Kidney (tissue), 13 donors: ENCODE measurements at regions not wholly inside any gene's neighbourhood (a gene's known extent, or its start where the extent isn't known, plus 50 kb on each side); places are given as distances from the start of the nearest gene placed in this dataset.
A peak's percentile ranks its signal among the peaks of the same experiment; 100 is the strongest.

Experiments
- DNase-seq, 5 donors: peaks; one replicate each; pipeline ENCODE4 v3.0.0-alpha.2; 2013 to 2020
- FAIRE-seq: peaks from 2 replicates; lab custom pipeline; 2012; peaks lifted over from hg19 to GRCh38; lab: Jason Lieb, UNC
- H3K27ac ChIP-seq, 2 donors: one replicate each; pipeline ENCODE4 v1.7.0; 2013; ENCODE audit warnings: low read depth in 2 of 2, low read length in 2 of 2, inconsistent platforms in 1 of 2
- H3K27me3 ChIP-seq: one replicate; pipeline ENCODE4 v1.7.1; 2013; ENCODE audit warnings: low read length, inconsistent platforms; ENCODE audit not compliant: control insufficient read depth, insufficient read depth
- H3K36me3 ChIP-seq, 3 donors: one replicate each; pipeline versions ENCODE4 v1.7.0 to v1.7.1; 2013; ENCODE audit warnings: low read length in 3 of 3, control low read depth in 1 of 3, inconsistent platforms in 1 of 3; ENCODE audit not compliant: insufficient read depth in 3 of 3, control insufficient read depth in 2 of 3
- H3K4me1 ChIP-seq, 3 donors: one replicate each; pipeline versions ENCODE4 v1.7.0 to v1.7.1; 2013; ENCODE audit warnings: low read length in 3 of 3, inconsistent platforms in 1 of 3, low read depth in 1 of 3; ENCODE audit not compliant: control insufficient read depth in 2 of 3, insufficient read depth in 2 of 3
- H3K4me3 ChIP-seq, 3 donors: one replicate each; pipeline versions ENCODE4 v1.7.0 to v1.8.1; 2013; ENCODE audit warnings: low read length in 3 of 3, control low read depth in 1 of 3, inconsistent platforms in 1 of 3
- H3K9ac ChIP-seq, 3 donors: one replicate each; pipeline versions ENCODE4 v1.7.0 to v1.7.1; 2013; ENCODE audit warnings: low read length in 3 of 3, control low read depth in 1 of 3, inconsistent platforms in 1 of 3
- H3K9me3 ChIP-seq, 3 donors: one replicate each; pipeline versions ENCODE4 v1.7.0 to v1.7.1; 2013; ENCODE audit warnings: low read length in 3 of 3, control low read depth in 1 of 3, inconsistent platforms in 1 of 3; ENCODE audit not compliant: control insufficient read depth in 2 of 3, insufficient read depth in 1 of 3
- CTCF ChIP-seq: IDR thresholded peaks from 3 replicates; pipeline ENCODE4 v1.5.1; 2012; ENCODE audit warnings: mild to moderate bottlenecking, moderate library complexity, borderline replicate concordance; ENCODE audit not compliant: insufficient read depth; ENCODE audit errors: extremely low read depth
- intact Hi-C: fragments of 100-400 bp; cut with DNase I; formaldehyde crosslinking; loops from one replicate; pipeline ENCODE4 v1.11.1; 2022
- donor health status: control.
- donor health status: control.
- donor health status: control.
- donor health status: control.
- donor health status: control.
- donor health status: DM: yes; HTN: yes; CAD: no.
- donor health status: Normal renal cell carcinoma (clear cell type).

GRCh38 chr11:25980091-25980490 lies 351.8 kb upstream of the ANO3 start:
- H3K9me3 ChIP-seq, result no peaks in the 10 kb centered on the region
- intact Hi-C loops, result loop anchor here (10.0 kb wide), 1 partner anchor 245 kb away; no protein-coding TSS in a partner anchor
- H3K27me3 ChIP-seq, result no peaks in the 10 kb centered on the region
- H3K27ac ChIP-seq, result no peak overlapping the region
- no peak overlapping the region for H3K9ac ChIP-seq
- TF ChIP-seq CTCF, result no peak
- DNase-seq (no peak), FAIRE-seq (no peak)
- H3K4me1 ChIP-seq, result no peaks in the 10 kb centered on the region
- no peak overlapping the region for H3K4me3 ChIP-seq
- no peaks in the 10 kb centered on the region for H3K36me3 ChIP-seq

- intact Hi-C loops, result loop anchor here (10.0 kb wide), 1 partner anchor 243 kb away; no protein-coding TSS in a partner anchor
- no peaks in the 10 kb centered on the region for H3K4me1 ChIP-seq
- H3K27me3 ChIP-seq, result no peaks in the 10 kb centered on the region
- no peak overlapping the region for H3K27ac ChIP-seq
- H3K4me3 ChIP-seq, result peak overlapping the region in 2 of 3 donors; percentile 19 to 37
- DNase-seq (peak in 3 of 5 donors; percentile 41 to 92 (median 86)), FAIRE-seq (peak; percentile 54)
- no peaks in the 10 kb centered on the region for H3K9me3 ChIP-seq
- H3K9ac ChIP-seq, result no peak overlapping the region
- peak; percentile 57 for TF ChIP-seq CTCF
- H3K36me3 ChIP-seq, result no peaks in the 10 kb centered on the region
These were observed 349.9 kb upstream of the ANO3 start for GRCh38 chr11:25981998-25982397.

- Histone ChIP-seq H3K9ac (no peak overlapping the region), H3K4me3 (no peak overlapping the region), H3K9me3 (no peaks in the 10 kb centered on the region), H3K27ac (no peak overlapping the region), H3K27me3 (no peaks in the 10 kb centered on the region), H3K36me3 (no peaks in the 10 kb centered on the region), H3K4me1 (no peaks in the 10 kb centered on the region)
- DNase-seq (no peak), FAIRE-seq (no peak)
- intact Hi-C loops, result loop anchor here (10.0 kb wide), 1 partner anchor 242 kb away; no protein-coding TSS in a partner anchor
- TF ChIP-seq CTCF, result no peak
These were observed 348.6 kb upstream of the ANO3 start for GRCh38 chr11:25983280-25983679.

GRCh38 chr11:25988178-25988577 lies 343.8 kb upstream of the ANO3 start:
- FAIRE-seq, result no peak

More at GRCh38 chr11:25988178-25988577, 343.8 kb upstream of the ANO3 start:
- Histone ChIP-seq H3K9ac (no peak overlapping the region), H3K4me1 (no peaks in the 10 kb centered on the region), H3K4me3 (no peak overlapping the region), H3K27ac (no peak overlapping the region), H3K27me3 (no peaks in the 10 kb centered on the region), H3K9me3 (no peaks in the 10 kb centered on the region), H3K36me3 (no peaks in the 10 kb centered on the region)
- TF ChIP-seq CTCF, result no peak
- intact Hi-C loops, result loop anchor here (10.0 kb wide), 1 partner anchor 237 kb away; no protein-coding TSS in a partner anchor
- DNase-seq, result no peak
